Neural cell (in vitro differentiated cells): ENCODE measurements at regions not wholly inside any gene's neighbourhood (a gene's known extent, or its start where the extent isn't known, plus 50 kb on each side); places are given as distances from the start of the nearest gene placed in this dataset.

Experiments used
- H2AFZ ChIP-seq: fragments of 200-600, 300-800 bp; sonication (generic), shearing (Covaris generic); 2 replicates; pipeline ENCODE4 v1.6.0; 2014; ENCODE audit warnings: low read depth, mild to moderate bottlenecking, antibody characterized with exemption, low read length, moderate library complexity
- H3F3A ChIP-seq: fragments of 200-600 bp; shearing (Covaris generic); 2 replicates; pipeline ENCODE4 v1.6.1; 2016; ENCODE audit warnings: mild to moderate bottlenecking, moderate library complexity, mixed read lengths, antibody characterized with exemption, low read length; ENCODE audit not compliant: insufficient read depth, poor library complexity, severe bottlenecking
- H3K27ac ChIP-seq: fragments of 200-600, 300-800 bp; sonication (generic), shearing (Covaris generic); 2 replicates; pipeline ENCODE4 v1.5.1; 2014; ENCODE audit warnings: mild to moderate bottlenecking, low read length, moderate library complexity
- H3K27me3 ChIP-seq: fragments of 300-800, 200-600 bp; sonication (generic), shearing (Covaris generic); 2 replicates; pipeline ENCODE4 v1.6.0; 2014; ENCODE audit warnings: mild to moderate bottlenecking, low read depth, low read length, moderate library complexity; ENCODE audit not compliant: insufficient read depth
- H3K36me3 ChIP-seq: fragments of 300-800, 200-600 bp; sonication (generic), shearing (Covaris generic); 2 replicates; pipeline ENCODE4 v1.5.1; 2014; ENCODE audit warnings: mild to moderate bottlenecking, antibody characterized with exemption, low read length, moderate library complexity; ENCODE audit not compliant: insufficient read depth
- H3K4me2 ChIP-seq: fragments of 300-800, 200-600 bp; sonication (generic), shearing (Covaris generic); 2 replicates; pipeline ENCODE4 v1.6.0; 2014; ENCODE audit warnings: mild to moderate bottlenecking, low read length
- H3K4me3 ChIP-seq: fragments of 300-800, 200-600 bp; sonication (generic), shearing (Covaris generic); 2 replicates; pipeline ENCODE4 v1.5.1; 2014; ENCODE audit warnings: mild to moderate bottlenecking, low read length, moderate library complexity
- H3K79me2 ChIP-seq: fragments of 200-600 bp; shearing (Covaris generic); replicated peaks from 2 replicates; pipeline ENCODE4 v1.6.0; 2014; ENCODE audit warnings: mild to moderate bottlenecking, low read length, moderate library complexity; ENCODE audit not compliant: insufficient read depth
- H3K9ac ChIP-seq: fragments of 300-800, 200-600 bp; sonication (generic), shearing (Covaris generic); 2 replicates; pipeline ENCODE4 v1.6.1; 2016; ENCODE audit warnings: mild to moderate bottlenecking, low read length, mixed read lengths
- H3K9me2 ChIP-seq: fragments of 200-600 bp; shearing (Covaris generic); 2 replicates; pipeline ENCODE4 v1.6.1; 2016; ENCODE audit warnings: mild to moderate bottlenecking, low read length, mixed read lengths; ENCODE audit not compliant: insufficient read depth
- H3K9me3 ChIP-seq: fragments of 200-600, 300-800 bp; sonication (generic), shearing (Covaris generic); 2 replicates; pipeline ENCODE4 v1.6.1; 2016; ENCODE audit warnings: mild to moderate bottlenecking, mixed run types, low read length, moderate library complexity, mixed read lengths
- H4K20me1 ChIP-seq: fragments of 200-600 bp; shearing (Covaris generic); 2 replicates; pipeline ENCODE4 v1.6.1; 2016; ENCODE audit warnings: mild to moderate bottlenecking, mixed run types; ENCODE audit not compliant: insufficient read depth
- EP300 ChIP-seq: fragments of 450-650 bp; conservative IDR thresholded peaks from 2 replicates; pipeline ENCODE4 v1.6.1; 2014; ENCODE audit warnings: antibody characterized with exemption, mild to moderate bottlenecking, moderate library complexity; ENCODE audit not compliant: poor library complexity, severe bottlenecking
- EZH2 ChIP-seq: fragments of 200-600, 300-800 bp; shearing (Covaris generic), sonication (generic); IDR thresholded peaks from 2 replicates; pipeline ENCODE4 v1.6.1; 2014; ENCODE audit warnings: antibody characterized with exemption, low read length, borderline replicate concordance, mild to moderate bottlenecking; ENCODE audit not compliant: insufficient read depth, poor library complexity, severe bottlenecking
- MXI1 ChIP-seq: fragments of 450-650 bp; conservative IDR thresholded peaks from 2 replicates; pipeline ENCODE4 v1.6.1; 2014; ENCODE audit warnings: antibody characterized with exemption, mild to moderate bottlenecking; ENCODE audit not compliant: poor library complexity, severe bottlenecking
- POLR2AphosphoS5 ChIP-seq: IDR thresholded peaks from 2 replicates; pipeline ENCODE4 v1.6.1; 2012
- RAD21 ChIP-seq: fragments of 450-650 bp; conservative IDR thresholded peaks from 2 replicates; pipeline ENCODE4 v1.6.1; 2014; ENCODE audit warnings: antibody characterized with exemption, mild to moderate bottlenecking, moderate library complexity
- SMC3 ChIP-seq: fragments of 450-650 bp; conservative IDR thresholded peaks from 2 replicates; pipeline ENCODE4 v1.6.1; 2014; ENCODE audit warnings: antibody characterized with exemption, mild to moderate bottlenecking, moderate library complexity; ENCODE audit not compliant: poor library complexity
- TAF1 ChIP-seq: IDR thresholded peaks from 2 replicates; pipeline ENCODE4 v1.6.1; 2012; ENCODE audit warnings: low read depth
- TF ChIP-seq, protein P1 (sequence below): fragments of 450-650 bp; IDR thresholded peaks from 2 replicates; pipeline ENCODE4 v1.5.1; 2014; ENCODE audit warnings: antibody characterized with exemption, mild to moderate bottlenecking, moderate library complexity; ENCODE audit not compliant: poor library complexity, severe bottlenecking
- TF ChIP-seq, protein P2 (sequence below): IDR thresholded peaks from 2 replicates; pipeline ENCODE4 v1.6.1; 2012; ENCODE audit warnings: borderline replicate concordance

DNA sequence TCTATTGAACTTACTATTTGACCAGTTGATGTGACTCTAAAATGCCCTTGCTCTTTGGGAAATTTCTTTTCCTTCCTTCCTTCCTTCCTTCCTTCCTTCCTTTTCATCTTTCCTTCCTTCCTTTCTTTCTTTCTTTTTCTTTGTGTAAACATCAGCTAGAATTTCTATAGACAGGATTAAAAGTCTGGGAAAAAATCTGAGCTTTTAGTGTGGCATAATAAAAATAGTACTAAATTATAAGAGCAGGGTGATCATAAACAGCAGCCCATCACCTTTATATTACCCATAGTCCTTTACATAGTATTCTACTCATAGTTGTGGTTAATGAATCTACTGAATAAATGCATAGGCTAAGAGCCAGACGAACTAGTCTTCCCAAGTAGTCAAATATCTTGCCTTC, 281.0 kb upstream of the DAB1 start:
- H3K9me2 ChIP-seq: no peaks in the 10 kb centered on the region
- no peaks in the 10 kb centered on the region for H3K27me3 ChIP-seq
- H3K36me3 ChIP-seq: no peaks in the 10 kb centered on the region
- H3K79me2 ChIP-seq: no peaks in the 10 kb centered on the region
- TF ChIP-seq, protein P1, sequence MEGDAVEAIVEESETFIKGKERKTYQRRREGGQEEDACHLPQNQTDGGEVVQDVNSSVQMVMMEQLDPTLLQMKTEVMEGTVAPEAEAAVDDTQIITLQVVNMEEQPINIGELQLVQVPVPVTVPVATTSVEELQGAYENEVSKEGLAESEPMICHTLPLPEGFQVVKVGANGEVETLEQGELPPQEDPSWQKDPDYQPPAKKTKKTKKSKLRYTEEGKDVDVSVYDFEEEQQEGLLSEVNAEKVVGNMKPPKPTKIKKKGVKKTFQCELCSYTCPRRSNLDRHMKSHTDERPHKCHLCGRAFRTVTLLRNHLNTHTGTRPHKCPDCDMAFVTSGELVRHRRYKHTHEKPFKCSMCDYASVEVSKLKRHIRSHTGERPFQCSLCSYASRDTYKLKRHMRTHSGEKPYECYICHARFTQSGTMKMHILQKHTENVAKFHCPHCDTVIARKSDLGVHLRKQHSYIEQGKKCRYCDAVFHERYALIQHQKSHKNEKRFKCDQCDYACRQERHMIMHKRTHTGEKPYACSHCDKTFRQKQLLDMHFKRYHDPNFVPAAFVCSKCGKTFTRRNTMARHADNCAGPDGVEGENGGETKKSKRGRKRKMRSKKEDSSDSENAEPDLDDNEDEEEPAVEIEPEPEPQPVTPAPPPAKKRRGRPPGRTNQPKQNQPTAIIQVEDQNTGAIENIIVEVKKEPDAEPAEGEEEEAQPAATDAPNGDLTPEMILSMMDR: no peak
- no peak for TF ChIP-seq EZH2
- TF ChIP-seq TAF1: no peak
- TF ChIP-seq SMC3: no peak
- H3K9me3 ChIP-seq: no peaks in the 10 kb centered on the region
- H3K4me3 ChIP-seq: no peak overlapping the region
- no peak overlapping the region for H2AFZ ChIP-seq
- no peaks in the 10 kb centered on the region for H4K20me1 ChIP-seq
- H3F3A ChIP-seq: no peaks in the 10 kb centered on the region
- no peak overlapping the region for H3K27ac ChIP-seq
- no peak overlapping the region for H3K4me2 ChIP-seq
- H3K9ac ChIP-seq: no peak overlapping the region

GRCh38 chr1:57704231-57704630, 280.4 kb upstream of the DAB1 start:
- H3K27me3 ChIP-seq: no peaks in the 10 kb centered on the region
- no peaks in the 10 kb centered on the region for H4K20me1 ChIP-seq
- no peak for TF ChIP-seq MXI1
- no peak for TF ChIP-seq POLR2AphosphoS5
- no peak for TF ChIP-seq TAF1
- no peak for TF ChIP-seq EZH2
- TF ChIP-seq, protein P2, sequence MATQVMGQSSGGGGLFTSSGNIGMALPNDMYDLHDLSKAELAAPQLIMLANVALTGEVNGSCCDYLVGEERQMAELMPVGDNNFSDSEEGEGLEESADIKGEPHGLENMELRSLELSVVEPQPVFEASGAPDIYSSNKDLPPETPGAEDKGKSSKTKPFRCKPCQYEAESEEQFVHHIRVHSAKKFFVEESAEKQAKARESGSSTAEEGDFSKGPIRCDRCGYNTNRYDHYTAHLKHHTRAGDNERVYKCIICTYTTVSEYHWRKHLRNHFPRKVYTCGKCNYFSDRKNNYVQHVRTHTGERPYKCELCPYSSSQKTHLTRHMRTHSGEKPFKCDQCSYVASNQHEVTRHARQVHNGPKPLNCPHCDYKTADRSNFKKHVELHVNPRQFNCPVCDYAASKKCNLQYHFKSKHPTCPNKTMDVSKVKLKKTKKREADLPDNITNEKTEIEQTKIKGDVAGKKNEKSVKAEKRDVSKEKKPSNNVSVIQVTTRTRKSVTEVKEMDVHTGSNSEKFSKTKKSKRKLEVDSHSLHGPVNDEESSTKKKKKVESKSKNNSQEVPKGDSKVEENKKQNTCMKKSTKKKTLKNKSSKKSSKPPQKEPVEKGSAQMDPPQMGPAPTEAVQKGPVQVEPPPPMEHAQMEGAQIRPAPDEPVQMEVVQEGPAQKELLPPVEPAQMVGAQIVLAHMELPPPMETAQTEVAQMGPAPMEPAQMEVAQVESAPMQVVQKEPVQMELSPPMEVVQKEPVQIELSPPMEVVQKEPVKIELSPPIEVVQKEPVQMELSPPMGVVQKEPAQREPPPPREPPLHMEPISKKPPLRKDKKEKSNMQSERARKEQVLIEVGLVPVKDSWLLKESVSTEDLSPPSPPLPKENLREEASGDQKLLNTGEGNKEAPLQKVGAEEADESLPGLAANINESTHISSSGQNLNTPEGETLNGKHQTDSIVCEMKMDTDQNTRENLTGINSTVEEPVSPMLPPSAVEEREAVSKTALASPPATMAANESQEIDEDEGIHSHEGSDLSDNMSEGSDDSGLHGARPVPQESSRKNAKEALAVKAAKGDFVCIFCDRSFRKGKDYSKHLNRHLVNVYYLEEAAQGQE: no peak
- TF ChIP-seq RAD21: no peak
- no peaks in the 10 kb centered on the region for H3F3A ChIP-seq
- H3K9ac ChIP-seq: no peak overlapping the region
- no peak overlapping the region for H2AFZ ChIP-seq
- H3K9me3 ChIP-seq: no peaks in the 10 kb centered on the region
- no peaks in the 10 kb centered on the region for H3K9me2 ChIP-seq
- no peak overlapping the region for H3K4me2 ChIP-seq
- no peak overlapping the region for H3K27ac ChIP-seq
- H3K79me2 ChIP-seq: no peaks in the 10 kb centered on the region
- no peaks in the 10 kb centered on the region for H3K36me3 ChIP-seq
- H3K4me3 ChIP-seq: no peak overlapping the region

GRCh38 chr1:57696904-57697303, 273.0 kb upstream of the DAB1 start:
- no peak overlapping the region for H3K9ac ChIP-seq
- peak overlapping the region; percentile 44 for H3K27ac ChIP-seq
- H3K36me3 ChIP-seq: no peaks in the 10 kb centered on the region
- H3K4me3 ChIP-seq: peak overlapping the region; percentile 25
- no peaks in the 10 kb centered on the region for H3K79me2 ChIP-seq
- no peak overlapping the region for H2AFZ ChIP-seq
- no peaks in the 10 kb centered on the region for H3F3A ChIP-seq
- H3K9me3 ChIP-seq: no peaks in the 10 kb centered on the region
- H3K9me2 ChIP-seq: no peaks in the 10 kb centered on the region
- H4K20me1 ChIP-seq: no peaks in the 10 kb centered on the region
- no peaks in the 10 kb centered on the region for H3K27me3 ChIP-seq
- TF ChIP-seq RAD21: no peak
- no peak for TF ChIP-seq TAF1
- TF ChIP-seq EZH2: no peak
- TF ChIP-seq, protein P2: no peak
- TF ChIP-seq POLR2AphosphoS5: peak; percentile 74
- TF ChIP-seq, protein P1: no peak
- no peak for TF ChIP-seq MXI1
- TF ChIP-seq SMC3: no peak
- TF ChIP-seq EP300: peak; percentile 93
- H3K4me2 ChIP-seq: no peak overlapping the region
